DMS153 treated with DMSO at 0.1 percent for 48 hours (cell line): ENCODE measurements at regions not wholly inside any gene's neighbourhood (a gene's known extent, or its start where the extent isn't known, plus 50 kb on each side); places are given as distances from the start of the nearest gene placed in this dataset.
A peak's percentile ranks its signal among the peaks of the same experiment; 100 is the strongest.

Experiments used
- DNase-seq: peaks from one replicate; lab custom pipeline; 2025; ENCODE audit not compliant: unreplicated experiment; lab: John Stamatoyannopoulos, UW

DNA sequence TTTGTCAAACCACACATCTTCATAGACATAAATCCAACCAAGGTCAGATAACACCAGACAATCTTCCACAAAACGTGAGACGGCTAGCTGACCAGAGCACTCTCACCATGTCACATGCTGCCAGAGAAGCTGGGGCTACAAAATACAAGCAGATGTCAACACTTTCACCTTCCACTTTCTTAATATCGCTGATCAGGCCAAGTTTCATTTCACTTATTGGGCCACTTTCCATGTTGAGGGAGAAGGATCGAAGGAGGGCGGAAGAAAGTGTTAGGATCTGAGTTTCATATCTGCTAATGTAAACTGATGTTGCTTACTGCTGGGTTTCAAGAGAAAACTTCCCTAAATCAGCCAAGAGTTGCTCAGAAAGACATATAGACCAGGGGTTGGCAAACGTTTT is 177.0 kb upstream of the PRDM1 start:
- DNase-seq = no peak

DNA sequence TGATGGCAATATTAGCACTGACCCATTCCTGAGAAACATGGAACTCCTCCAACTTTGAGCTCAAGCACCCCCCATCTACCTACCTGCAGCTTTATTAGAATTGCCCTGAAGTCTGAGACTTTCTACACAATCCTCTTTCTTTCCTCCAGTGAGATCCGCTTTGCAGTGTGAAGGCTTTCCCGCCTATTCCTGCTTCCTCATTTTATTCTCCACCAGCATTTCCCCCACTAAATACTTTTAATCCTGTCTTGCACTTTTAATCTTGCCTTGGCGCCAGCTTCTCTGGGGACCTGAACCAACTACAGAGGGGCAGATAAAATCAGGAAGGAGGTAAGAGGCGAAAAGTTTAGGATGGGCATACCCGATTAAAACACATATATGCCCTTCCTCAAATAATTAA is 178.1 kb upstream of the PRDM1 start:
- no peak for DNase-seq

DNA sequence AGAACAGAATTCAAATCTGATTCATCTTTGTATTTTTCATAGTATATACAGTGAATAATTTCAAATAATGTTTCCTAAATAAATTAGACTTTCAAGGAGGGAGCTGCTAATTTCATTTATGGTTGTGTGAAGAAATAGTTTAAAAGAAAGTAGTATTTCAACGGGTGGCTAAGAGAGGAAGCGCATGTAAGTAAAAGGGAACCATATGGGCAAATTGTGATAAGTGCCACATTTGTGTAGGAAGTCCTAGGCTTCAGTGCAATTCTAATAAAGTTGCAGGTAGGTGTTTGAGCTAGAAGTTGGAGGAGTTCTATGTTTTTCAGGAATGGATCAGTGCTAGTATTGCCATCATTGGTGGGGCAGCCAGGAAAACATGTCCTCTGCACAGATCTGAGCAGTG is 178.8 kb upstream of the PRDM1 start:
- no peak for DNase-seq

DNA sequence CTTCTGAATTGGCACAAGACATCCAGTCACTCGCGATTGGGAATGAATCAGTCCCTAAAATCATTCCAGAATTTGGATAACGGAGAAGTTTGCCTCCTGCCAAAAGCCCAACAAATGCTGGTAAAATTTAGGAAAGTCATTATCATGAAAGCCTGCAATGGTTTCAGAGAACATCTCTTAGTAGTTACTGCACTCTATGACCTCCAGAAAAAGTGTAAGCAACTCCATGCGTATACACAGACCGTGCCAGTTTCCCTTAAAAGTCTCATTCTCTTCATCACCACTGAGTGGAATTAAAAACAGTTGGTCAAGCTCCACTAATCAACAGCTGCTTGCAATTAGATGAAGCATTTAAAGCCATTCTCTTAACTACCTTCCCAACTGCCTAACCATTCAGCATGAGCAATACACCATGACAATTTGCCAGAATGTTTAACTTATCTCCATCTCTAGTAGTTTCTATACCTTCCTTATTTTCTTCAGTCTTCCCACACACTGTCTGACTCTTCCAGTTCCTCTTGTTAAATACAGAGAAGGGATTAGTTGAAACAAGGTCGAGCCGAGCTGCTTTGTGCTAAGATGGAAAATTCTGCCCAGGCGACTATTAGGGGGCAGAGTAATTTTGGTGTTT is 183.6 kb upstream of the PRDM1 start:
- DNase-seq = no peak

DNA sequence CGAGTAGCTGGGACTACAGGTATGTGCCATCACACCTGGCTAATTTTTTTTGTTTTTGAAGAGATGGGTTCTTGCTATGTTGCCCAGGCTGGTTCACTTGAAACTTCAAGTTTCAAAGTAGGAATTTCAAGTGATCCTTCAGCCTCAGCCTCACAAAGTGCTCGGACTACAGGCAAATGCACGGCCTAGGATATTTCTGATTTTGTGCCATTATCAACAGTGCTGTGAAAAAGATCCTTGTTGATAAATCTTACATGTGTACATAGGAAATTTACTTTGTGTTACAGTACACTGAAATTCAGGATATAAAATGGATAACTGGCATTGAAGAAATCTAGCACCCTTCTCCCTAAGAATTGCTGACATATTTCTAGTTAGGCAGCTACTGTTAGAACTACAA is 184.6 kb upstream of the PRDM1 start:
- no peak for DNase-seq

DNA sequence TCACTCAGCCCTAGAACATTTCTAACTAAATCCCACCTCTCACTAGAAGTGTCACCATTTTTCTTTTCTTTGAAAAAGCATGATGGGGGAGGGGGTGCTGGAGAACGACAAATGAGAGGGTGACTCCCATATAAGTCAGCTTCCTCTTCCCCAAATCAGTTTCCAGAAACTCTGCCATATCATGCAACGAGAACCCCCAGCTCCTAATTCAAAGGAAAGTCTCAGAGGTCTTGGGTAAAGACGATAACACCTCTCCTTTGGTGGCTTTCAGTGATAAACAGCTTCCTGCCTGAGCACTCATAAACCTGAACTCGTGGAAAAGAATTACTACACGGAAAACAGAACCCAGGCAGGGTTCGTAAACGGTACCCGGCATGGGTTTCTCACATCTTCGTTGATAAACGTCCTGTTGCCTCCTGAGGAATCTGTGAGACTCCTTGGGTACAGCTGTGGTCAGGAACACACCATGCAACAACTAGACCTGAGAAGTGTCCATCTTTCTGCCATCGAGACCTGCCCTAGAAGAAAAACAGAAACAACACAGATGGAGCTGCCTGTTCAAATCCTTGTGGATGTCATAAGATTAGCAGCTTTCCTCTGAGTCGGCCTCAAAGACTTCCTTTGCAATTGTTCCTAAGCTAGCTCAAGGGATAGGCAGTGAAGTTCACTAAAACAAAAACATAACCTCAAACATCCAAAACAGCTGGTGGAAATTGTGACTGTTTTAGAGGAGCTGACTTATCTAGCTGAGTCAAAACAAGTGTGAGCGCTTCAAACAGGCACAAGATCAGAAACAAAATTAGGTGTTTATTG is 185.8 kb upstream of the PRDM1 start:
- DNase-seq = no peak

DNA sequence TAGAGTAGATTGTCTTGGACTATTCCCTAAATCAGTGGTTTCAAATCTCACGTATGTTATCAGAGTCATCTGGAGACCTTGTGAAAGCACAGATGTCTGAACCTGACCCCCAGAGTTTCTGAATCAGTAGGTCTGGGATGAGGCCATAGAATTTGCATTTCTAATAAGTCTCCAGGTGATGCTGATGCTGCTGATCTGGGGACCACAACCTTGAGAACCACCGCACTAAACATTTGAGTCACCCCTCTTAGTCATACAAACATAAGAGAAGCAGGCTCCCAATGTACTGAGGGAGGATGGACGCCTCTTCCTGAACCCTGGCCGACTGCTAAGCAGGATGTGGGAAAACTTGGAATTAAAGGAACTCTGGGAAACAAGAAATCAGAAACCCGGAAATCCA is 187.8 kb upstream of the PRDM1 start:
- no peak for DNase-seq

DNA sequence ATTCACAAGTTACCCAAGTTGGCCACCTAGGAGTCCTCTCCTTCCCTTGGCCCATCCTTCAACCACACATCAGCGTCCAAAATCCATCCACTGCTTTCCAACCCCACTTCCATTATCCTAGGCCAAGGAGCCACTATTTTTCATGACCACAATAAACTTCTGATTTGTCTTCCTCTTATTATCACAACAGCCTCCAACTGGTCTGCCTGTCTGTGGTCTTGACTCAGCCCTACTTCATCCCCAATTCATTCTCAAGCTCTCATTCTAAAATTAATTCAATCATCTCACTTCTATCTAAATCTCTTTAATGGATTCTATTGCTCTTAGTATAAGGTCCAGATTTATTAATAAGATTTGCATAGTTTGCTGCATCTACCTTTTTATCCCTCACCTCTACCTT is 189.0 kb upstream of the PRDM1 start:
- DNase-seq = no peak

DNA sequence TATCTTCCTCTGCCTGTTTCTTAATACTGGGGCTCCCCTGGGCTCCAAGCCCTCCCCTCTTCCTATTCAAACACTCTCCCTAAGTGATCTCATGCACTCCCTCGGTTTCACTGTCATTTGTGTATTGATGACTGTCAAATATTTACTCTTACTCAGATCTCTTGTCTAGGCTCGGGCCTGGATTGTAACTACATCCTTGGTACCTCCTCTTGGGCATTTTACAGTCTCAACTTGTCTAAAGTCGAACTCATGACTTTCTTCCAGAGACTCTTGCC is 189.4 kb upstream of the PRDM1 start:
- peak; percentile 11 for DNase-seq

DNA sequence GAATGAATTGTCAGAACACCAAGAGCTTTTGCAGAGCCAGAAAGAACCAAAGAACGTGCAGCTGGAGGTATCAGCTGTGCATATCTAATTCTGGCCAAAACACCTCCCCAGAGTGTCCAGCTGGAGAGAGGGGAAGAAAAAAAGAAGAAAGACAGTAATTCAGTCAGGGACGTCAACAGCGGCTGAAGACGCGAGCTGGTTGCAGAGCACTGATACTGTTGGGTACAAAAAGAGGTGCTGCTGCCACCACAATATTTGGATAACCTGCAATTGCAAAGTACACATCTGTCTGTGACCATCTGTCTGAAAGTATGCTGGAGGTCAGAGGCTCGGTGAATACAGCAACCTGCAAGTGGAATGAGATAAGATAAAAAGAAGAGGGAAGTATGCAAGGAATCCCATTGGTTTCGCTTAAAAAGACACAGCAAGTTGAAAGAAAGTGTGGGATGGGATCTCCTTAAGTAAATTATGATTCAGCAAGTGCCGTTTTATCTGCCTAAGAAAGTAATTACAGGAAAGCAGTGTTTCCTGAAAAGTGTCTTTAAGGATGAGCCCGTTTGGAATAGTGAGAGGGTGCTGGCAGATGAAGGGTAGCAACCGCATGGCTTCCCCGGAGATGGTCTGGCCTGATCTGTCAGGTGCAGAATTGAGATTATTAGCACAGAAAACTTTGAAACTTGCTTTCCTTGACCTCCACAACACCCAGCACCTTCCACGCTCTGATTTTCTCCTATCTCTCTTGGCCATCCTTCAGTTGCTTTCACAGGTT is 189.9 kb upstream of the PRDM1 start:
- no peak for DNase-seq

DNA sequence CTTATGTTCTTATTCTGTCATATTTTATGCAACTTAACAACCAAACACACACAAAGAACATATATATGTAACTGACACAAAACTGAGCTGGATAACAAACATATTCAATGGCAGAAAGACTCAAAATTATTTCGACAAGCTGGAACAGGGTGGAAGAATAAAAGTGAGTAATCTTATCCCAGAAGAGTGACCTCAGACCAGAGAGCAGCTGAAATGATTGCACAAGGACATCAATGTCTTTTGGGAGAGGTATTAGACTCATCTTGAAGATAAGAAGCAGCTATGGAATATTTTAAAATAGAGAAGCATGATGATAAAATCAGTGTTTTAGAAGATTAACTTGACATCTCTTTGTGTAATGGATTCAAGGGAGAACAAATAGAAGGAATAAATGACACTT is 191.6 kb upstream of the PRDM1 start:
- DNase-seq = no peak

DNA sequence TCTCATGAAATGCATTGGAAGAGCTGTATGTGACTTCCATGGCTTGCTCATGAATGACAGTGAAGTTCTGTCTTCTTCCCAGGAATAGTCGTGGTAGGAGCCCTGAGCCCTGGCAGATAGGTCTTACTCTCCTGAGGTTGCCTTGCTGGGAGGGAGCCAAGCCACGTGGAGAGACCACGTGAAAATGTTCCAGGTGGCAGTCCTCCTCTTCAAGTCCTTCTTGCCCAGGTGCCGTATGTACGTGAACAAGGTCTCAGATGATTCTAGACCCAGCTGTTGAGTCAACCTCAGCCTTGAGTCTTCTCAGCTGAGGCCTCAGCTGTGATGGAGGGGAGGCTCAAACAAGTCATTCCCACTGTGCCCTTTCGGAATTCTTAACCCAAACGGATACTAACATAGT is 192.4 kb upstream of the PRDM1 start:
- no peak for DNase-seq

DNA sequence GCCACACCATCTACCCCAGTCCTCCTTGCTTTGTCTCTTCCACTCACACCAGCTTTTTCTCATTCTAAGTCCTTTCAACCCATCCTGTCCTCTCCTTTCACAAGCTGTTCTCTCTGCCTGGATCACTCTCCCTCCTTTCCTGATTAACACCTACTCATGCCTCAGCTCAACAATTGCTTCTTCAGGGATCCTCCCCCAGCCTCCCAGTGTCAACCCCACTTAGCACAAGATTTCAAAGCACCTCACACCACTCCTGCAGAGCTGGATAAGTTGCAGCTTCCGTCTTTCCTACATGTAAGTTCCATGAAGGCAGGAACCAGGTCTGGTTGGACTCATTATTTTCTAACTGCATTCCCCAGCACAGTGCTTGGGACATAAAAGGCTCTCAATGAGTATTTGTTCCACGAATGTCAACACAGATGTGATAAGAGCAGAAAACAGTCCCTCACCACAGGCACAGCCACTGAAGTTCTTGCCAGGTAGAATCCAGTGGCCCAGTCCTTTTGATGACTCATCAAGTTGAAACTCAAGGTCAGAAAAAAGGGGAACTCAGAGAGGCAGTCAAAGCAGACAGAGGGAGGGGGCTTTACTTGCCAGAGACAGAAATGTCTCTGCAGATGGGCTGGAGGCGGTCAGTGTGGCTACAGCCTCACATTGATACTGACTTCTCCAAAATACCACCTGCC is 193.4 kb upstream of the PRDM1 start:
- DNase-seq = no peak

DNA sequence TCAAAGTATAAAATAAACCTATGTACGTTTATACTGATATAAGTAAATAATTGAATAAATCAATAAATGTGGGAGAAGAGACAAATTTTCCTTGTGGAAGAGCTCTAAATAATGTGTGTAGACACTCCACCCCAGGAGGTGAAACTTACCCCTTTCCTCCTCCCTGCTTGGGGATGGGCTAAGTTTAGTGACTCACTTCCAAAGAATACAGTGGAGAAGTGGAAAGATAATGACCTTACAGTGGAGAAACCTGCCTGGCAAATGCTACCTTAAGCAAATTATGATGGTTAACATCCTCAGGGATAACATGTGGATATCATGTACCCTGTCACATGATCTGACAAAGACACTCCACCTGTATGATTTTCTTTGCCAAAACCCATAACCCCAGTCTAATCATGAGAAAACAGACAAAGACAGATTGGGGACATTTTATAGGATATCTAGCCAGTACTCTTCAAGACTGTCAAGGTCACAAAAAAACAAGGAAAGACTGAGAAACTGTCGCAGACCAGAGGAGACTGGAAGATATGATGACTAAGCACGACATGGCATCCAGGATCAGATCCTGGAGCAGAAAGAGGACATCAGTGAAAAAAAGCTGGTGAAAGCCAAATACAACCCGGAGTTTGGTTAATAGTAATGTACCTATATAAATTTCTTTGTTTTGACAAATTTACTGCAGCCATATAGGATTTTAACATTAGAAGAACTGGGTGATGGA is 195.5 kb upstream of the PRDM1 start:
- no peak for DNase-seq

DNA sequence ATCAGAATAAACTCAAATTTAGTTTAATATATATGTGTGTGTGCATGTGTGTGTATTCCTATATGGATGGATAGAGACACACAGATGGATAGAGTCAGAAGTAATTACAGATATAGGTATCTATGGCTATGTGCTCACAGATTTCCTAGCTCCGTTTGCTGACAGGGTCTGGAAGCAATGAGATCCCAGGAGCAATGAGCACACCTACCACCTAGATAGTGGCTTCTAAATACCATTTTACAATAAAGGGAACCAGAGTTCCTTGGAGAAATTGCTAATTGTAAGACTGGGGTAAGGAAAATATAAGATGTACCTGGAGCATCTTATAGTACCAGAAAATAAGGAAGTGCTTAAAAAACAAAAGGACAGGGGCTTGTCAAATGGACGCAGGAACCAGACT is 196.2 kb upstream of the PRDM1 start:
- no peak for DNase-seq

DNA sequence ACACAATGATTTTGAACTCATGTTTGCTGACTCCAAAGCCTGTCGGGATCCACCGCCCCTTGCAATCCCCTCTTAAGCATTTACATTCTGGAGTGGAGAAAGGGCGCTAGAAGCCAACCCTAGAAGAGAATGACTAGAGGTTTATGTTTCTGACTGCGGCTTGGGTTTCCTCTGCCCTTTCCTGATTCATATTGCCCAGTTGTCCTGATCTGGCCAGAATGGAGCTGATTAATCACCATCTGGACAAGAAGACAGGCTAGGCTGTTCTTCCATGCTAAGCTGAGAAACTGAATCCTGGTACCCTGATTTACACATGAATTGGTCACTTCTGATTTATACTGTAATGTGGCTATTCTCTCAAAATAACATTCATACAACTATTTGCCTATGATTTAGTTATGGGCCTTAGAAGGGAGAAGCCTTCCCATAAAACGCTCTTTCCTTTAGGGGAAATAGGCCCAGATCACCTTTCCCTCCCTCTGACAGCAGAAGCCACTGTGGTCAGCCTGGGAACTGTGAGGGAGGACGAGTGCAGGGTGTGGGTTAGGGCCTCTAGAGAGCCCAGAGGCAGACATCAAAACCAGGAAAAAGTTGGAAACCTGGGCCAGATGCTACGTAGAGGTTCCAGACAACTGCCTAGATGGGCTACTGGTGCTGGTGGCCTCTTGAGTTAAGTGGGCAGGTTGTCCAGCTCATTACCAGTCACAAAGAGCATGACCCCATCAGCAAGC is 199.2 kb upstream of the PRDM1 start:
- DNase-seq = no peak

DNA sequence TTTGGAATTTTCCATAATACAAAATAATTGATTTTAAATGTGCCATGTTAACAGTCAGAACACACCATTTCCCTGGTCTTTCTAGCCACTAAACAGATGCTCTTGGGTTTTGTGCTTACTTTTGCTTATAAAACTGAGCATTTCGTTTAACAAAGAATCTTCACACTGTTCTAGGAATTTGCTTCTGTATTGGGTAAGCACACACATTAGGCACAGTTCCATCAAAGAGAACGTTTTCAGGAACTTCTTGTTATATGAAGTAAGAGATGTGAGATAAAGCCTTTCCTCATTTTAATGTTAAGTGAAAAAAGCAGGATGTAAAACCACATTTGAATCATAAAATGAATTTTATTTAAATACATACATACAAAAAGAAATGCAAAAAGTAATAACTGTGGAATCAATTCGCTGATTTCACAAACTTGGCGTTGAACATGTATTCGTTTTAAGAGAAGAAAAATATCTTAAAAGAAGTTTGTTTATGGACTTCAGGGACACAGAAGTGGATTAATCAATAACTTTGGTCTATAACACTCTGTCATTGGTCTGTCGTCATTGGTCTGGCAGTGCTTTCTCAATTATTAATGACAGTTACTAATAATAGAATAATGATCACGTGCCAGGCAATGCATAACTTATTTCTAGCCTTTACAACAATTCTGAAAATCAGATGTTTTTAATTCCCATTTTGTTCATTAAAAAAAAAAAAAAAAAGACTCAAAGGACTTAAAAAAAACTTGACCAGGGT is 199.9 kb upstream of the PRDM1 start:
- DNase-seq = no peak

DNA sequence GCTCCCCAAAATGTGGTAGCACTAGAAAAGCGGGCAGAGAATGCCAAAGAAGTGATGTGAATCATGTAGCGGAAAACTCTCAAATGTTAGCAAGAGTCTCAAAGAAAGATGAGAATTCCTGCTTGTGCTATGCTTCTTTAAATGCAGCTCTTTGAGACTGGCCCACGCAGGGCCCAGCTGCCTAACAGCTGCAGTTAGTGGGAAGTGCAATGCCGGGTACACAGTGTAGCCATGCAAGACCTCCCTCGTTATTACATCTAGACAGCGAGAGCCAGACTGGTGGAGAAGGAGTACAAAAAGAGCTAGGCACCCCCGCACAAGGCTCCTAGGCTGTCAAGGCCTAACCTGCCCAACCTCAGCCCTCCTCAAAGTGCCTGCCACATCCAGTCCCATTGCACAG is 201.7 kb upstream of the PRDM1 start:
- no peak for DNase-seq

DNA sequence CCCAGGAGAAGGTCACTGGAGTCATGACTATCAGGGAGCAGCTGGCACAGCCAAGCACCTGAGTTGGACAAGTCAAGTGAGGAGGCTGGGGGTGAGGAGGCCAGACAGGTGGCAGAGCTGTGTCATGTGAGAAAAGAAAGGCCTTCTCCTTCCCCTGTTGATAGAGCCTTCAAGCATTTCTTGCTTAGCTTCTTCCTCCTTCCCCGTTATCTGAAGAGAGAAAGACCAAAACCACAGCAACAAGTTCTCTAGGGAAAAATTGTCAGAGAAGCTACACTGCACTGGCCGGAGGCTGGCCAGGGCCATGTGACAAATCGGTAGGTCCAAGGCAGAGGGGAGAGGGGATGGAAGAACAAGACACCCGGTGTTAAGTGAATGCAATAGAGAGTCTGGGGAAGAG is 202.1 kb upstream of the PRDM1 start:
- DNase-seq = no peak

DNA sequence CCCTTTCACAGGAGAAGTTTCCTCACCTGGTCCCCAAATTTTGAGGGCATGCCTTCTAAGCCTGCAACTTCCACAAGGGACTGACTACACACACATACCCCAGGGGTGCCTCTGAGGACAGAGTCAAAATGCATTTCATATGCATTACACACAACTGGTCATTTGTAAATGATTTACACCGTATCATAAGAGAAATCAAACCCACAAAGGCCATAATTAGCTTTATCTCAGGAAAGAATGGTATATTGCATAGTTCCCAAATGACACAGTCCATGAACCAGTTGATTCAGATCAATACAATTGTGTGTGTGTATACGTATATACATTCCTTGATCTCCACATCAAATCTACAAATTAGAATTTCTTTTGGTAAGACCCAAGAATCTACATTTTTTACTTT is 203.3 kb upstream of the PRDM1 start:
- no peak for DNase-seq
